ENCODE measurements at regions not wholly inside any gene's neighbourhood (a gene's known extent, or its start where the extent isn't known, plus 50 kb on each side); places are given as distances from the start of the nearest gene placed in this dataset.

- DNase-seq: no peak
Measured at GRCh38 chr4:89419111-89419695, 111.6 kb upstream of the GPRIN3 start.

DNA sequence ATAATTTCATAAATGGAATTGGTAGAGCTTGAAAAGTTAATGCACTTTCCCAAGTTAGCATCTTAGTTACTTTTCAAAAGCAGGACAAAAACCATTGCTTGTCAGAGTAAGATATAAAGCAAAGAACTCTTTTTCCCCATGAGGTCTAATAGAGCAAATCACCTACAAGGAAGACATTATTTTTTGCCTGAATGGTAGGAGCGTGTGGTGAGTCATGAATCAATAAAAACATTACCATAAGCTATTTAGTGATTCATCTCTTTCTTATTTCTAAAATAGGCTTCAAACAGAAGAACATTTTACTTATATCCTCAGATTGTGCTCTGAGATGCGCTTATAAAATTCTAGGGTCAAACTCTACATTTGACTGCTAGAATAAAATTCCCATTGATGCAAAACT lies 109.4 kb upstream of the GPRIN3 start:
- no peak for DNase-seq

DNA sequence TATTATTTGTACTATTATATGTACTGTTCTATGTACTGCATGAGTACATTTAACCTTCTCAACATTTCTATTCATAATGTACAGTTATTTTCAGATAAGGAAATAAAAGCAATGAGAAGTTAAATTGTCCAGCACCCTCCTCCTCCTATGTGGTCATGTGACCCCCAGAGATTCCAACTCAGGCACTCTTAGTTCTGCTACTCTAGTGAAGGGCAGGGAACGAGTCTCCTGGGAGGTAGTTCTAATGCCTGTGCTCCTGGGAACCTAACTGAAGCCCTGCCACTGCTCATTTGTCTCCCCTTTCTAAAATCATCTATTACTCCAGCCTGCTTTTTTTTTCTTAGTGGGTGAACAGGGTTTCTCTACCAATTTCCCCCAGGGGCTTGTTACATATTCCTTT lies 105.9 kb upstream of the GPRIN3 start:
- no peak for DNase-seq

DNA sequence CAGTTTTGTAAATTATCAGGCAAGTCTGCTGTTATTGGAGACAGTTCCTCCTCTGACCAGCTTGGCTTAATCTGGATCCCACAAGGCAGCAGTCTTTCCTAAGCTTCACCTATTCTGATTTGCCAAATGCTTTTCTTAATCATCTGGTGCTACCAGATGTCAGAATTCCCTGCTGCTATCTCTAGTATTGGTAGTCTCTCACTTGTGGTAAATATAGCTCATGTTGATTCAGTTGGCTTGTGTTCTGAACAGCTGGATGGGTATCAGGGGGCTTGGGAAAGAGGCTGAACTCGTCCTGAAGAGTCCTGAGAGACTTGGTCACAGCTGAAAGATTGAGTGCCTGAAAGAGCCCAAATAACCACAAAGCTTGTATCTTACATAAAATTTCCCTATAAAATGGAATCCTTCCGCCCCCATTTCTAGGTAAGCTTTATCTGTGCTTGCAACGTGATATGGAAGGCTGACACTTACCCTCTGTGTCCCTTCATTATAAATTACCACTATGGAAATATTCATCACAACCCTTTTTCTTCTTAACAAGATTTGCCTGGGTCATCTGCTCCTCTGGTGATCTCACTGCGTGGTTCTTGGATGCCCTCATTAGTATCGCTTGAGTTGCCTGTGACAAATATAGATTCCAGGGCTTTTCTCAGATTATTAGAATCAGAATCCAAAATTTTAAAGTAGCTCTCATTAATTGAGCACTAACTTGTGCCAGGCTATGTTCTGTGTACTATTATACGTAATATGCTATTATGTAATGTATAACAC lies 104.1 kb upstream of the GPRIN3 start:
- no peak for DNase-seq

DNA sequence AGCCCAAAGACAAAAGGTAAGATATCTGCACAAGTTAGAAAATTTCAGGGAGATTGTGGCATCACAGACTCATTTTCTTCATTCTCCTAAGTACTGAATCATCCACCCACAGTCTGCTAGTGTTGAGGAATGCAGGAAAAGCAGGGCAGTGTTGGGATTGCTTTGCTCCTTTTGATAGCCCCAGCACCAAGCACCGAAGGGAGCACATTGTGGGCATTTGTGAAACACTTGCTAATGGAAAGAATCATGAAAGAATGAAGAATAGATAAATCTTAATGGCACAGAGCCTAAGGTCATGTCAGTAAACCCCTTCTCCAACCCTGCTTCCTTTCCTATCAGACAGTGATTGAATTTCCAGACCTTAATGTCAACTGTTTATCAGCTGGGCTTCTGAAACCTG lies 103.1 kb upstream of the GPRIN3 start:
- no peak for DNase-seq

- no peak for DNase-seq
Measured at GRCh38 chr4:89404530-89404929, 96.9 kb upstream of the GPRIN3 start.

GRCh38 chr4:89403826-89404225 lies 96.2 kb upstream of the GPRIN3 start:
- DNase-seq: no peak

DNA sequence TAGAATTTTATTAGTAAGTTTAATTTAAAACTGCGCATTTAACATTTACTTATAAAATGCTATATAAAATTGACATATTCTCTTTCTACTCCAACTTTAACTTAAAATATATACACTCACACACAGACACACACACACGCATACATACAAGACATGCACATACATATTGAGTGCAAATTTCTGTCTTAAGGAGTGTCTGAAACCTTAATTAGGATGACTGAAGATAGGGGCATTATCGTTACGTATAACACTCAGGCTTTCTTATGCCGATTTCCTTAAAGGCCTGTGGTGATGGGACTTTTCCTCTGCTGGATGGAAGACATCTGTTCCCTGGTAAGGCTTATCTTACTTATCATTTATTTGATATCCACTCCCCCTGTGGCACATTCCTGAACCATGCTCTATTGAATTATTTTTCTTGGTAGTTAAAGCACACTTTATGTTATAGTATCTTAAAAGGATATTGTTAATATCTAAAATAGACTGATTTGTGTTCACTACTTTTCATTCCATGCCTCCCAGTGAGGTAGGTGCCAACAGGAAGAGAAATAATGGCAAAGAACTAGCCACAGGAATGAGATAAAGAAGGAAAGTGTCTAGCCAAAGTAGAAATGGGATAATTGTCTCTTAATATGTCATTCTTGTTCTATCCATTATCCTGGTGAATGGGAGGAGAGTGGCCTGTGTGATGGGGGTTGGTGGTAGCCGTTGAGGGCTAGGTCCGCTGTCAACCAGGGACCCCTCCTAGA lies 92.9 kb upstream of the GPRIN3 start:
- DNase-seq: no peak

DNA sequence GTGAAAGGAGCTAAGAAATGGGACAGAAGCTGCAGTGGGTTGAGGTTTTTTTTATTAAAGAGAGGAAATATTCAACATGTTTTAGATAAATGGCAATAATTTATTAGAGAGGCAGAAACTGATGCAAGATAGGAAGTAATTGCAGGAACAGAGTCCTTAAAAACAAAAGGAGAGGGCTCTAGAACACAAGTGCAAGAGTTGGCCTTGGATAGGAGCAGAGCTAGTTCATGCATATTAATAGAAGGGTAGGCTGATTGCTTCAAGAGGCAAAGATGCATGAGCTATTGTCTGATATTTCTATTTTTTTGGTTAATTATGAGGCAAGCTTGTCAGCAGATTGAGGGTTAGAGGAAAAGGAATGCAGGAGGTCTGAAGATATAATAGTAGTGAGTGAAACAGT lies 91.0 kb upstream of the GPRIN3 start:
- DNase-seq: no peak

DNA sequence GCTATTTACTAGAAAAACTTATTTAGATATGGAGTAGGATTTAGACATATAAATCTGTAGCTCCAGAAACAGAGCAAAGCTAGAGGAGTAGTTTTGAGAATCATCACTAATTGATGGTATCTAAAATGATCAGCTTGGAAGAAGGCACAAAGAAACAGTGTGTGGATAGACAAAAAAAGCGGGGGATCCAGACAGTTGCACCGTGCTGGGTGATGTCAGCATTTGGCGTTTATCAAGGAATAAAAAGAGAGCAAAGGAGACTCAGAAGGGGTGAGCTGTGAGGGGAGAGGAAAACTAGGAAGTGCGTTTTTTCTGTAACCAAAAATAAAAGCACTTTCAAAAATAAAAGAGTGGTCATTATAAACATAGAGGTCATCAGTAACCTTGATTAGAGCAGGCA lies 90.5 kb upstream of the GPRIN3 start:
- no peak for DNase-seq

GRCh38 chr4:89397441-89397840 lies 89.8 kb upstream of the GPRIN3 start:
- DNase-seq: no peak

DNA sequence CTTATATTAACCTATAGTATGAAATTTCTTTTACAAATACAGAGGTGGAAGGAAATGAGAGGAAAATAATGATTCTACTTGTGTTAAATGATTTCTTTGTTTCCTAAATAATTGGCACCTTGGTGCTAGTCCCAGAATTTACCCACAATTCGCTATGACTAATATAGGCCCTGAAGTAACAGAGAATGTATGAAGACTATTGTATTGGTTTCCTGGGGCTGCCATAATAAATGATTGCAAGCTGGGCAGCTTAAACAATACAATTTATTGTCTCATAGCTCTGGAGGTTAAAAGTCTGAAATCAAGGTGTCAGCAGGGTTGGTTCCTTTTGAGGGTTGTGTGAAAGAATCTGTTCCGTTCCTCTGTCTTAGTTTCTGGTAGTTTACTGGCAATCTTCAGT lies 74.8 kb upstream of the GPRIN3 start:
- no peak for DNase-seq

DNA sequence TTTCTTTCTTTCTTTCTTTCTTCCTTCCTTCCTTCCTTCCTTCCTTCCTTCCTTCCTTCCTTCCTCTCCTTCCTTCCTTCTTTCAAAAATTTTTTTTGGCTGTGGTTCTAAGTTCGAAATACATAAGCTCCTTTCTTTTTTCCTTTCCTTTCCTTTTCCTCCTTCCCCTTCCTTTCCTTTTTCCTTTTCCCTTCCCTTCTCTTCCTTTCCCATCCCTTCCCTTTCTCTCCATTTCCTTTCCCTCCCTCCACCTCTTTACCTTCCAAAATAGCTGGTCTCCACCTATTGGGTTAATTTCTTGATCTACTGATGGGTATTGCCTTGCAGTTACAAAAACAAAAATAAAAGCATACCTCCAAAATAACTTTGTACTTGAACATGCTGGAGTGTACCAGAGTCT lies 73.4 kb upstream of the GPRIN3 start:
- DNase-seq: no peak

- no peak for DNase-seq
Measured at GRCh38 chr4:89379511-89380044, 72.0 kb upstream of the GPRIN3 start.

GRCh38 chr4:89373394-89373793 lies 65.8 kb upstream of the GPRIN3 start:
- DNase-seq: peak; percentile 61

DNA sequence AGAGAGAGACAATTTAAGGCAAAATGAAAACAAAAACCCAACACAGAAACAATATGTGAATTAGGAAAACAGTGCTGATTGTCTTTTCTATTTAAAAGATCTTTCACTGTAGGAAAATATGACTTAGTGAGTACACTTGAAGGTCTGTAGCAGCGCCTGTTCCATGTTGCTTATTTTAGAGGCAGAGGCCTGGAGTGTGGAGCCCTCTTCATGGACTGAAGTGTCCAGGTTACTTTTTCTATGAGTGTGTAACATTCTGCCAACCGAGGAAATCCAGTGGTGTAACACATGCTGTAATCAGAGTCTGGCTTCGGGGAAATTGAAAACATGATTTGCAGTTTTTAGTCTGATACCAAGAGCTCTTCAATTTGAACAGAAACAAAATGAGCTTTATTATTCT lies 64.0 kb upstream of the GPRIN3 start:
- no peak for DNase-seq

GRCh38 chr4:89369581-89369980 lies 62.0 kb upstream of the GPRIN3 start:
- DNase-seq: no peak

DNA sequence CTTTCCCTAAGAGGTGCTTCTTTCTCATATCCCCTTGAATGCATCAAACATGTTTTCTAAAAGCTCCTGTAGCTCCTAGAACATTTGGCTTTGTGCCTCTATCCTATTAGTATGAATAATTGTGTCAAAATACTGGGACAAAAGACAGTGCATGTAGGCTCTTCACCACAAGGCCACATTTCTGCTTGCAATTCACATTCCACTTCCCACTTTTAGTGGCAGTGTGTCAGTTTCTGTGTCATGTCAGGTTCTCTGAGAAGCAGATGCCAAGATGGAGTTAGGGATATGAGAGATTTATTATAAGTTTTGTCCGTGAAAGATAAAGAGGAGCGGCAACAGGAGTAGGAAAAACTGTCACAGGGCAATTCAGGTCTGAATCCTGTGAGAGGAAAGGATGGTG lies 61.3 kb upstream of the GPRIN3 start:
- DNase-seq: no peak

DNA sequence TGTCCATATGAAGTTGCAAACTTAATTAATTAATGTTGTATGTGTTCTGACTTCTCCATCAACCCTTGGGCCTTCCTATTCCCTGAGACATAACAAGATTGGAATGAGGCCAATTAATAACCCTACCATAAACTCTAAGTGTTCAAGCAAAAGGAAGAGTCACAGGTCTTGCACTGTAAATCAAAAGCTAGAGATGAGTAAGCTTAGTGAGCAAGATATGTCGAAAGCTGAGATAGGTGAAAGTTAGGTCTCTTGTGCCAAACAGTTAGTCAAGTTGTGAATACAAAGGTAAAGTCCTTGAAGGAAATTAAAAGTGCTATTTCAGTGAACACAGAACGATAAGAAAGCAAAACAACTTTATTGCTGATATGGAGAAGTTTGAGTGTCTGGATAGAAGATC lies 58.2 kb upstream of the GPRIN3 start:
- peak; percentile 80 for DNase-seq

DNA sequence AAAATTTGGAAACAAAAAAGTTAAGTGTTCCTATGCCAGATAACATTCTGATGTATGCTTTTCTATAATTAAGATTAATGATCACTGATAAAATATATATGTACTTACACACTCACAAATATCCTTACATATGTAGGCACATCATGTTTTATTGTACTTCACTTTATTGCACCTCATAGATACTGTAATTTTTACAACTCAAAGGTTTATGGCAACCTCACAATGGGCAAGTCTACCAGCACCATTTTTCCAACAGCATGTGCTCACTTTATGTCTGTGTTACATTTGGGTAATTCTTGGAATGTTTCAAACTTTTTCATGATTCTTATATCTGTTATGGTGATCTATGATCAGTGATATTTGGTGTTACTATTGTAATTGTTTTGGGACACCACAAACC lies 57.8 kb upstream of the GPRIN3 start:
- DNase-seq: no peak

GRCh38 chr4:89364541-89364940 lies 56.9 kb upstream of the GPRIN3 start:
- no peak for DNase-seq

DNA sequence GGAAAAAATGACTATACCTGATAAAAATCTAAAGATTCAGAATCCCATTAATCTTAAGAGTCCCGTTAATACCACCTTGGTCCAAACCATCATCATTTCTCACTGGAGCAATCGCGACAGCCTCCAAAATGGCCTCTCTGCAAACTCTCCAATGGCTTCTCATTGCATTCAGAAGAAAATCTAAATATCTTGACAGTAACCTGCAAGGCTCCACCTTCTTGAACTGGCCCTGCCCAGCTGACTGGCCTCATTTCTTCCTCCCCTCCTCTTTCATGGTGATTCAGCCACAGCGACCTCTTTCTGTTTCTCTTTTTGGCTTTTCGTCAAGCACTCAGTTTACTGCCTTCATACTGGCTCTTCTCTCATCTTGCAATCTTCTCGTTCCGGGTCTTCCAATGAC lies 56.2 kb upstream of the GPRIN3 start:
- no peak for DNase-seq

GRCh38 chr4:89358935-89359638 lies 51.5 kb upstream of the GPRIN3 start:
- no peak for DNase-seq

All from activated CD4-positive, alpha-beta T cell treated with anti-CD3 and anti-CD28 coated beads, Interleukin-10, Interleukin-2, amounts not matched to agents 100 ng/mL and 50 ng/mL, durations not matched to agents 16 hours and 8 hours (primary cell).